Esophagus muscularis mucosa (tissue), 4 donors: ENCODE measurements at regions not wholly inside any gene's neighbourhood (a gene's known extent, or its start where the extent isn't known, plus 50 kb on each side); places are given as distances from the start of the nearest gene placed in this dataset.

Experiments used
- DNase-seq: peaks from one replicate; pipeline ENCODE4 v3.0.0-alpha.2; 2017; ENCODE audit errors: extremely low spot score
- H3K27ac ChIP-seq, 4 donors: fragments of 200-600 bp; sonication (generic); replicated peaks in 1 of 4; 1 replicate in 3 of 4; 2 replicates in 1 of 4; pipeline ENCODE4 v1.5.1; 2016 to 2019; ENCODE audit warnings: mild to moderate bottlenecking in 1 of 4
- H3K27me3 ChIP-seq, 4 donors: fragments of 200-600 bp; sonication (generic); one replicate each; pipeline versions ENCODE4 v1.5.1 to v1.6.0; 2016 to 2019
- H3K36me3 ChIP-seq, 4 donors: fragments of 200-600 bp; sonication (generic); one replicate each; pipeline ENCODE4 v1.5.1; 2016 to 2019
- H3K4me1 ChIP-seq, 4 donors: fragments of 200-600 bp; sonication (generic); one replicate each; pipeline ENCODE4 v1.5.1; 2016 to 2019
- H3K4me3 ChIP-seq, 4 donors: fragments of 200-600 bp; sonication (generic); 1 replicate in 2 of 4; 2 replicates in 2 of 4; pipeline ENCODE4 v1.5.1; 2016 to 2019; ENCODE audit warnings: mild to moderate bottlenecking in 4 of 4, moderate library complexity in 1 of 4
- H3K9me3 ChIP-seq, 4 donors: fragments of 200-600 bp; sonication (generic); 1 replicate in 3 of 4; 2 replicates in 1 of 4; pipeline ENCODE4 v1.5.1; 2016 to 2019
- EP300 ChIP-seq: sonication (generic); formaldehyde crosslinking; IDR thresholded peaks from one replicate; pipeline ENCODE4 v1.6.1; 2017; ENCODE audit warnings: antibody characterized with exemption
- POLR2A ChIP-seq: fragments of 450-650 bp; IDR thresholded peaks from one replicate; pipeline ENCODE4 v1.6.1; 2017; ENCODE audit warnings: antibody characterized with exemption, moderate library complexity, mild to moderate bottlenecking, low read depth
- POLR2AphosphoS5 ChIP-seq, 2 donors: sonication (generic); formaldehyde crosslinking; IDR thresholded peaks; one replicate each; pipeline ENCODE4 v1.6.1; 2017; ENCODE audit warnings: antibody characterized with exemption in 2 of 2
- WGBS: methylation state at CpG from one replicate; pipeline ENCODE4 v1.1.5; 2018; 5-methylcytosine and 5-hydroxymethylcytosine counted together
- intact Hi-C: fragments of 100-400 bp; cut with DNase I; formaldehyde crosslinking; loops from one replicate; pipeline ENCODE4 v1.15.1; 2023
- TF ChIP-seq, protein P1 (sequence below), 3 experiments: fragments of 200-600 bp in 2 of 3; fragments of 450-650 bp in 1 of 3; sonication (generic) in 2 of 3; IDR thresholded peaks; one replicate each; pipeline ENCODE4 v1.5.1; 2017 to 2019; ENCODE audit warnings: antibody characterized with exemption in 3 of 3, mild to moderate bottlenecking in 2 of 3, moderate library complexity in 1 of 3

DNA sequence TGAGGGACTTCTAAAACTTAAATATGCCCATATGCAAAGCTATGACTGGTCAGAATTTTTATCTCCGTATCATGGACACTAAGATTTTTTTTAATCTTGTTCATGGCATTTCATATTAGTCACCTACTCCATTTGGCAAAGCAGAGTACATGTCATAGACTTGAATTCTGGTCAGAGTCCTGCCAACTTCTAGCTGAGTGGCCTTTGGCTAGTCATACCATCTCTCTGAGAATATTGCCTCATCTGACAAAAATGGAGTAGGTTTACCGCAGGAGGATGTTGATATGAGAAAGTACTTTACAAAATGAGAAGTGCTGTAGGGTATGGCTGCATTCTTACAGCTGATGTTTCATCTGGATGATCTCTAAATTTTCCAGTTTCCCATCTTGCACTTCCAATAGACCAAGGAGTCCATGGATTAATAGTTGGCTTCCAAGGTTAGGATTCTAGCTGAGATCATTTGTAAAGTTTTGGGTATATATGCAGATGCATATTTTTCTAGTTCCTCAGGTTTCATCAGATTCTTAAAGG lies 150.8 kb upstream of the NR3C1 start:
- H3K9me3 ChIP-seq: no peaks in the 10 kb centered on the region
- peaks cover 7 to 13% (median 11%) of the 10 kb centered on the region in 4 donors for H3K4me1 ChIP-seq
- TF ChIP-seq, protein P1, sequence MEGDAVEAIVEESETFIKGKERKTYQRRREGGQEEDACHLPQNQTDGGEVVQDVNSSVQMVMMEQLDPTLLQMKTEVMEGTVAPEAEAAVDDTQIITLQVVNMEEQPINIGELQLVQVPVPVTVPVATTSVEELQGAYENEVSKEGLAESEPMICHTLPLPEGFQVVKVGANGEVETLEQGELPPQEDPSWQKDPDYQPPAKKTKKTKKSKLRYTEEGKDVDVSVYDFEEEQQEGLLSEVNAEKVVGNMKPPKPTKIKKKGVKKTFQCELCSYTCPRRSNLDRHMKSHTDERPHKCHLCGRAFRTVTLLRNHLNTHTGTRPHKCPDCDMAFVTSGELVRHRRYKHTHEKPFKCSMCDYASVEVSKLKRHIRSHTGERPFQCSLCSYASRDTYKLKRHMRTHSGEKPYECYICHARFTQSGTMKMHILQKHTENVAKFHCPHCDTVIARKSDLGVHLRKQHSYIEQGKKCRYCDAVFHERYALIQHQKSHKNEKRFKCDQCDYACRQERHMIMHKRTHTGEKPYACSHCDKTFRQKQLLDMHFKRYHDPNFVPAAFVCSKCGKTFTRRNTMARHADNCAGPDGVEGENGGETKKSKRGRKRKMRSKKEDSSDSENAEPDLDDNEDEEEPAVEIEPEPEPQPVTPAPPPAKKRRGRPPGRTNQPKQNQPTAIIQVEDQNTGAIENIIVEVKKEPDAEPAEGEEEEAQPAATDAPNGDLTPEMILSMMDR (IDR thresholded peaks at IDR 0.05): no peak
- H3K4me3 ChIP-seq: no peak overlapping the region
- H3K36me3 ChIP-seq: no peaks in the 10 kb centered on the region
- intact Hi-C loops: no loop called here
- WGBS: 57% methylated on average over 2 of the region's 2 CpGs
- H3K27ac ChIP-seq: no peak overlapping the region
- DNase-seq: no peak
- H3K27me3 ChIP-seq: no peaks in the 10 kb centered on the region

DNA sequence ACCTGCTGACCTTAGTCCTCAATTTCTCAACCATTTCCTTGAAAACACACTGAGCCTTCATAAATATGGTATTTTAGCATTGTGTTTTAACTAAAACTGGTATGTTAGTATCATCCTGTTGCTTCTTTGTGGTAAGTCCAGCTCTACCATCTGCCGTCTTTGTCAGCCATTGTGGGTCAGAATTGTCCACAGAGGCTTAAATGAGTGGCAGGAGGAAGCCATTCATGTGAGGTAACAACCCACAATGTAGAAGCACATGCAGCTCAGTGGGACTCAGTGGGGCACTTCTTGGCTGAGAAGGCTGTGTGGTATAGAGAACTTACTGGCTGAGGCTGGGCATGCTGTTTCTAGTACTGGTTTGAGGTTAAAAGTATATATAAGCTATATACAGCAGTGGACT lies 149.2 kb upstream of the NR3C1 start:
- WGBS: 83% methylated on average over 1 of the region's 1 CpG
- H3K9me3 ChIP-seq: no peaks in the 10 kb centered on the region
- no peak overlapping the region for H3K27ac ChIP-seq
- TF ChIP-seq EP300 (no peak), POLR2AphosphoS5 (IDR thresholded peaks at IDR 0.05) (no peak), POLR2A (no peak)
- TF ChIP-seq, protein P1 (IDR thresholded peaks at IDR 0.05): no peak
- intact Hi-C loops: no loop called here
- no peak overlapping the region for H3K4me3 ChIP-seq
- peaks cover 4 to 10% (median 10%) of the 10 kb centered on the region in 4 donors for H3K4me1 ChIP-seq
- H3K27me3 ChIP-seq: no peaks in the 10 kb centered on the region
- DNase-seq: no peak
- H3K36me3 ChIP-seq: no peaks in the 10 kb centered on the region

DNA sequence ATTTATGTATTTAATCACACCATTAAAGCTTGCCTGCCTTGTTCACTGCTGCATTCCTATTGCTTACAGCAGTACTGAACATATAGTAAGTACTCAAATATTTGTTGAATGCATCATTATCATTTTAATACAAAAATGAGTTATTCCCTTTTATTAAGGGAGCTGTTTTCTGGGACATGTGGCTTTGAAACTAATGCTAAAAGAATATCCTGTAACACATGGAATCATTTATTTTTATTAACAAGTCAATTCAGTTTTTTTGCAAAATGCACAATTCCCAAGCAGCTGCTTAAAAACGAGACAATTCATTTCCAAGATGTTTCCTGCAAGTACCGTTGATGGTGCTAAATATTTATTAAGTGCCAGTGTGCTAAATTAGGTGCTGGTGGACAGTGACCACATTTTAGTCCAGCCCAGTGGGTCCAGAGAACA lies 148.3 kb upstream of the NR3C1 start:
- Histone ChIP-seq H3K36me3 (no peaks in the 10 kb centered on the region), H3K27ac (no peak overlapping the region), H3K4me3 (no peak overlapping the region), H3K4me1 (peaks cover 0 to 2% (median 1%) of the 10 kb centered on the region in 4 donors), H3K9me3 (no peaks in the 10 kb centered on the region), H3K27me3 (no peaks in the 10 kb centered on the region)
- 52% methylated on average over 2 of the region's 2 CpGs for WGBS
- intact Hi-C loops: no loop called here
- TF ChIP-seq, protein P1 (IDR thresholded peaks at IDR 0.05): no peak
- no peak for TF ChIP-seq EP300
- no peak for TF ChIP-seq POLR2AphosphoS5 (IDR thresholded peaks at IDR 0.05)
- TF ChIP-seq POLR2A: no peak
- DNase-seq: no peak

DNA sequence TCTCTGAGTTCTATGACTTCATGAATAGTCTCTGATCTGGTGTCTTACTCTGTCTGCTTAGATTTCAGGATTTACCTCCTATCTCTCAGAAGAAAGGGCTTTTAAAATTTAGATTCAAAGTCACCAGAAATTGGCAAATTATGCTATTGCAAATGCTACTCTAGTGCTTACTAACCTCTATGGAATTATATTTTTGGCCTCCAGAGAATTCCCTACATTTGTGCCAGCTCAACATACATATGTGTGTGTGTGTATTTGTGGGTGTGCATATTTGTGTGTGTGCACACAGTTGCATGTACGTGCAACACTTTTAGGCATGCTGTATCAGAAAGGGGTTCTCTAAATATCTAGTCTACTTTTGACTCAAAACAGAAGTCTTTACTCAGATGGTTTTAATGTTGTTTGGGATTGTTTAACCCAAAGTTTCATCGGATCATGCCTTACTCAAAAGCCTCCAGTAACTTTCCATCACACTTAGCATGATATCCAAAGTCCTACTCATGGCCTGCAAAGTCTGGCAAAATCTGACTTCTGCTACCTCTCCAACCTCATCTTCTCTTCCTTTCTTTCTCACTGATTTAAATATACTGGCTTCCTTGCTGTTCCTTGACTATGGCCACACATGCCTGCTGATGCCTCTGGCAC lies 147.6 kb upstream of the NR3C1 start:
- no peaks in the 10 kb centered on the region for H3K36me3 ChIP-seq
- no peaks in the 10 kb centered on the region for H3K9me3 ChIP-seq
- no peak overlapping the region for H3K27ac ChIP-seq
- 85% methylated on average over 2 of the region's 2 CpGs for WGBS
- no peaks in the 10 kb centered on the region for H3K27me3 ChIP-seq
- no peak for DNase-seq
- intact Hi-C loops: no loop called here
- H3K4me1 ChIP-seq: no peaks in the 10 kb centered on the region
- TF ChIP-seq, protein P1 (IDR thresholded peaks at IDR 0.05): no peak
- TF ChIP-seq POLR2AphosphoS5 (IDR thresholded peaks at IDR 0.05) (no peak), EP300 (no peak), POLR2A (no peak)
- H3K4me3 ChIP-seq: no peak overlapping the region

DNA sequence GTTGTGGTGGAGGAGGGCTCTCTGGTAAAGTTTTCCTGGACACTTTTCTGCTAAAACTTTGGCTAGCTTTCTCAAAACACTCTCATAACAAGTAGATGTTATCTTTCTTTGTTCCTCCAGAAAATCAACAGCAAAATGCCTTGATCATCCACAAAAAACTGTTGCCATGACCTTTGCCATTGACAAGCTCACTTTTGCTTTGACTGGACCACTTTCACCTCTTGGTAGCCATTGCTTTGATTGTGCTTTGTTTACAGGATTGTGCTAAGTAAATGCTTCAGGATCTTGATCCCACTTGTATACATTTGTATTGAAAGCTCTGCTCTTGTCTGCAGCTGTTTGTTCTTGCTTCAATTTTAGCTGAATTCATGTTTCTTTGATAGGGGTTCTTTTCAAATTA lies 143.9 kb upstream of the NR3C1 start:
- Histone ChIP-seq H3K4me3 (no peak overlapping the region), H3K27ac (no peak overlapping the region), H3K27me3 (no peaks in the 10 kb centered on the region), H3K9me3 (no peaks in the 10 kb centered on the region), H3K4me1 (no peaks in the 10 kb centered on the region), H3K36me3 (no peaks in the 10 kb centered on the region)
- intact Hi-C loops: no loop called here
- no peak for DNase-seq
- TF ChIP-seq, protein P1 (IDR thresholded peaks at IDR 0.05): no peak
- TF ChIP-seq POLR2AphosphoS5 (IDR thresholded peaks at IDR 0.05) (no peak), EP300 (no peak), POLR2A (no peak)
